SK-N-MC (cell line): ENCODE measurements at regions not wholly inside any gene's neighbourhood (a gene's known extent, or its start where the extent isn't known, plus 50 kb on each side); places are given as distances from the start of the nearest gene placed in this dataset.

Experiments used
- DNase-seq: peaks from one replicate; pipeline ENCODE4 v3.0.0-alpha.2; 2011; ENCODE audit warnings: low read depth, low spot score
- H3K27ac ChIP-seq: fragments of 200-600 bp; sonication (generic); 2 replicates; pipeline ENCODE4 v1.5.1; 2016; ENCODE audit warnings: mixed run types
- H3K36me3 ChIP-seq: fragments of 200-600 bp; sonication (generic); 2 replicates; pipeline ENCODE4 v1.6.1; 2017; ENCODE audit warnings: antibody characterized with exemption, low read length, mixed read lengths; ENCODE audit not compliant: insufficient read depth
- H3K4me3 ChIP-seq: fragments of 200-600 bp; sonication (generic); 2 replicates; pipeline ENCODE4 v1.5.1; 2016
- H3K9ac ChIP-seq: fragments of 200-600 bp; sonication (generic); 2 replicates; pipeline ENCODE4 v1.8.0; 2017; ENCODE audit warnings: mixed run types, mixed read lengths; ENCODE audit not compliant: insufficient read length
- H3K9me3 ChIP-seq: fragments of 200-600 bp; sonication (generic); 2 replicates; pipeline ENCODE4 v1.6.1; 2017; ENCODE audit warnings: low read depth, mild to moderate bottlenecking, antibody characterized with exemption, low read length, moderate library complexity, mixed read lengths
- EZH2 ChIP-seq: fragments of 200-600 bp; sonication (generic); IDR thresholded peaks from one replicate; pipeline ENCODE4 v1.6.1; 2017; ENCODE audit warnings: antibody characterized with exemption
- FOXP2 ChIP-seq: optimal IDR thresholded peaks from 2 replicates; pipeline ENCODE3; 2011; ENCODE audit warnings: mild to moderate bottlenecking, moderate library complexity; ENCODE audit not compliant: insufficient read depth; ENCODE audit errors: extremely low read length, control extremely low read depth
- POLR2AphosphoS5 ChIP-seq: IDR thresholded peaks from 2 replicates; pipeline ENCODE4 v1.6.1; 2012; ENCODE audit warnings: mild to moderate bottlenecking, low read depth, low read length, borderline replicate concordance

GRCh38 chr2:240205772-240206171, 65.3 kb upstream of the OTOS start:
- H3K36me3 ChIP-seq: no peaks in the 10 kb centered on the region
- no peak for DNase-seq
- no peak overlapping the region for H3K27ac ChIP-seq
- H3K9me3 ChIP-seq: no peaks in the 10 kb centered on the region
- TF ChIP-seq FOXP2 (no peak), POLR2AphosphoS5 (no peak), EZH2 (no peak)
- H3K4me3 ChIP-seq: no peak overlapping the region
- no peak overlapping the region for H3K9ac ChIP-seq

- H3K27ac ChIP-seq: no peak overlapping the region
- no peak overlapping the region for H3K9ac ChIP-seq
- TF ChIP-seq FOXP2: no peak
- no peak for TF ChIP-seq EZH2
- no peak for TF ChIP-seq POLR2AphosphoS5
These were observed 66.2 kb upstream of the OTOS start for GRCh38 chr2:240206630-240207029.

GRCh38 chr2:240207661-240208060, 67.2 kb upstream of the OTOS start:
- Histone ChIP-seq H3K9ac (no peak overlapping the region), H3K4me3 (no peak overlapping the region), H3K36me3 (no peaks in the 10 kb centered on the region), H3K27ac (no peak overlapping the region), H3K9me3 (no peaks in the 10 kb centered on the region)
- DNase-seq: no peak
- TF ChIP-seq EZH2 (no peak), POLR2AphosphoS5 (no peak), FOXP2 (no peak)

More at GRCh38 chr2:240206630-240207029, 66.2 kb upstream of the OTOS start:
- Histone ChIP-seq H3K36me3 (no peaks in the 10 kb centered on the region), H3K9me3 (no peaks in the 10 kb centered on the region), H3K4me3 (no peak overlapping the region)
- DNase-seq: no peak

- DNase-seq: no peak
These were observed 67.6 kb upstream of the OTOS start for GRCh38 chr2:240208096-240208495.

GRCh38 chr2:240208631-240209211, 68.3 kb upstream of the OTOS start:
- no peak overlapping the region for H3K27ac ChIP-seq
- no peak for DNase-seq
- no peak overlapping the region for H3K9ac ChIP-seq
- no peaks in the 10 kb centered on the region for H3K9me3 ChIP-seq
- TF ChIP-seq POLR2AphosphoS5 (no peak), FOXP2 (no peak), EZH2 (no peak)
- no peaks in the 10 kb centered on the region for H3K36me3 ChIP-seq
- H3K4me3 ChIP-seq: no peak overlapping the region

More at GRCh38 chr2:240208096-240208495, 67.6 kb upstream of the OTOS start:
- no peaks in the 10 kb centered on the region for H3K9me3 ChIP-seq
- H3K9ac ChIP-seq: no peak overlapping the region
- no peak overlapping the region for H3K27ac ChIP-seq
- no peak overlapping the region for H3K4me3 ChIP-seq
- TF ChIP-seq EZH2: no peak
- TF ChIP-seq FOXP2: no peak
- no peak for TF ChIP-seq POLR2AphosphoS5
- H3K36me3 ChIP-seq: no peaks in the 10 kb centered on the region

GRCh38 chr2:240209493-240209892, 69.0 kb upstream of the OTOS start:
- no peak for DNase-seq
- Histone ChIP-seq H3K4me3 (no peak overlapping the region), H3K36me3 (no peaks in the 10 kb centered on the region), H3K27ac (no peak overlapping the region), H3K9ac (no peak overlapping the region), H3K9me3 (no peaks in the 10 kb centered on the region)
- no peak for TF ChIP-seq FOXP2
- TF ChIP-seq POLR2AphosphoS5: no peak
- TF ChIP-seq EZH2: no peak

GRCh38 chr2:240210198-240210965, 69.9 kb upstream of the OTOS start:
- no peak for TF ChIP-seq FOXP2
- TF ChIP-seq EZH2: no peak
- TF ChIP-seq POLR2AphosphoS5: no peak
- H3K9me3 ChIP-seq: no peaks in the 10 kb centered on the region
- no peak overlapping the region for H3K4me3 ChIP-seq
- no peaks in the 10 kb centered on the region for H3K36me3 ChIP-seq
- H3K9ac ChIP-seq: no peak overlapping the region
- H3K27ac ChIP-seq: no peak overlapping the region
- DNase-seq: no peak

GRCh38 chr2:240211096-240211495, 70.6 kb upstream of the OTOS start:
- Histone ChIP-seq H3K9ac (no peak overlapping the region), H3K4me3 (no peak overlapping the region), H3K27ac (no peak overlapping the region), H3K36me3 (no peaks in the 10 kb centered on the region), H3K9me3 (no peaks in the 10 kb centered on the region)
- TF ChIP-seq FOXP2: no peak
- no peak for TF ChIP-seq POLR2AphosphoS5
- no peak for TF ChIP-seq EZH2
- DNase-seq: no peak
